ENCODE measurements at regions not wholly inside any gene's neighbourhood (a gene's known extent, or its start where the extent isn't known, plus 50 kb on each side); places are given as distances from the start of the nearest gene placed in this dataset.
"Not testable (repeated sequence)": the region's sequence is repeated elsewhere in the genome, so short reads cannot be mapped to it uniquely, and the experiment has no call there.

GRCh38 chr6:82588020-82588419, 224.4 kb downstream of the TPBG start:
- no peak for DNase-seq

GRCh38 chr6:82588859-82589412, 225.3 kb downstream of the TPBG start:
- no peak for DNase-seq

GRCh38 chr6:82589509-82590206, 226.0 kb downstream of the TPBG start:
- no peak for DNase-seq

GRCh38 chr6:82597201-82597600, 233.6 kb downstream of the TPBG start:
- peak; percentile 63 for DNase-seq

GRCh38 chr6:82602776-82603175, 239.2 kb downstream of the TPBG start:
- DNase-seq: no peak

GRCh38 chr6:82603871-82604270, 240.3 kb downstream of the TPBG start:
- no peak for DNase-seq

- no peak for DNase-seq
Measured at GRCh38 chr6:82607998-82608725, 244.5 kb downstream of the TPBG start.

GRCh38 chr6:82608781-82609180, 245.2 kb downstream of the TPBG start:
- no peak for DNase-seq

- DNase-seq: no peak
Measured at GRCh38 chr6:82611751-82612150, 248.1 kb downstream of the TPBG start.

GRCh38 chr6:82612475-82613039, 248.9 kb downstream of the TPBG start:
- no peak for DNase-seq

GRCh38 chr6:82614518-82614917, 250.9 kb downstream of the TPBG start:
- no peak for DNase-seq

- no peak for DNase-seq
Measured at GRCh38 chr6:82616386-82617028, 252.9 kb downstream of the TPBG start.

- DNase-seq: no peak
Measured at GRCh38 chr6:82617648-82618047, 254.0 kb downstream of the TPBG start.

GRCh38 chr6:82619573-82619972, 256.0 kb downstream of the TPBG start:
- no peak for DNase-seq

- DNase-seq: no peak
Measured at GRCh38 chr6:82622461-82622860, 258.8 kb downstream of the TPBG start.

GRCh38 chr6:82624251-82624650, 260.6 kb downstream of the TPBG start:
- DNase-seq: no peak

- DNase-seq: not testable (repeated sequence)
Measured at GRCh38 chr6:82626946-82627345, 263.3 kb downstream of the TPBG start.

- no peak for DNase-seq
Measured at GRCh38 chr6:82629921-82630320, 266.3 kb downstream of the TPBG start.

GRCh38 chr6:82641677-82642076, 278.1 kb downstream of the TPBG start:
- DNase-seq: no peak

- no peak for DNase-seq
Measured at GRCh38 chr6:82645536-82646230, 282.1 kb downstream of the TPBG start.

- no peak for DNase-seq
Measured at GRCh38 chr6:82646231-82646615, 282.6 kb downstream of the TPBG start.

- no peak for DNase-seq
Measured at GRCh38 chr6:82651845-82652335, 288.3 kb downstream of the TPBG start.

- no peak for DNase-seq
Measured at GRCh38 chr6:82679232-82679631, 315.6 kb downstream of the TPBG start.
